ENCODE measurements at regions not wholly inside any gene's neighbourhood (a gene's known extent, or its start where the extent isn't known, plus 50 kb on each side); places are given as distances from the start of the nearest gene placed in this dataset.

GRCh38 chr21:24093032-24093431 lies 1514.2 kb downstream of the MRPL39 start:
- peaks cover 86% of the 10 kb centered on the region for H3K9me3 Mint-ChIP-seq
- H3K4me1 Mint-ChIP-seq: no peaks in the 10 kb centered on the region
- no peak for TF ChIP-seq JUNB (IDR thresholded peaks at IDR 0.05; ENCODE audit: unreplicated experiment)
- TF ChIP-seq CREB1 (CRISPR knock-in tag; IDR thresholded peaks at IDR 0.05; ENCODE audit: low read depth): no peak
- no peak for TF ChIP-seq ZNF114 (CRISPR knock-in tag; IDR thresholded peaks at IDR 0.05)
- TF ChIP-seq EZH2 (IDR thresholded peaks at IDR 0.05; ENCODE audit: low read depth, unreplicated experiment): no peak
- TF ChIP-seq, protein P1, sequence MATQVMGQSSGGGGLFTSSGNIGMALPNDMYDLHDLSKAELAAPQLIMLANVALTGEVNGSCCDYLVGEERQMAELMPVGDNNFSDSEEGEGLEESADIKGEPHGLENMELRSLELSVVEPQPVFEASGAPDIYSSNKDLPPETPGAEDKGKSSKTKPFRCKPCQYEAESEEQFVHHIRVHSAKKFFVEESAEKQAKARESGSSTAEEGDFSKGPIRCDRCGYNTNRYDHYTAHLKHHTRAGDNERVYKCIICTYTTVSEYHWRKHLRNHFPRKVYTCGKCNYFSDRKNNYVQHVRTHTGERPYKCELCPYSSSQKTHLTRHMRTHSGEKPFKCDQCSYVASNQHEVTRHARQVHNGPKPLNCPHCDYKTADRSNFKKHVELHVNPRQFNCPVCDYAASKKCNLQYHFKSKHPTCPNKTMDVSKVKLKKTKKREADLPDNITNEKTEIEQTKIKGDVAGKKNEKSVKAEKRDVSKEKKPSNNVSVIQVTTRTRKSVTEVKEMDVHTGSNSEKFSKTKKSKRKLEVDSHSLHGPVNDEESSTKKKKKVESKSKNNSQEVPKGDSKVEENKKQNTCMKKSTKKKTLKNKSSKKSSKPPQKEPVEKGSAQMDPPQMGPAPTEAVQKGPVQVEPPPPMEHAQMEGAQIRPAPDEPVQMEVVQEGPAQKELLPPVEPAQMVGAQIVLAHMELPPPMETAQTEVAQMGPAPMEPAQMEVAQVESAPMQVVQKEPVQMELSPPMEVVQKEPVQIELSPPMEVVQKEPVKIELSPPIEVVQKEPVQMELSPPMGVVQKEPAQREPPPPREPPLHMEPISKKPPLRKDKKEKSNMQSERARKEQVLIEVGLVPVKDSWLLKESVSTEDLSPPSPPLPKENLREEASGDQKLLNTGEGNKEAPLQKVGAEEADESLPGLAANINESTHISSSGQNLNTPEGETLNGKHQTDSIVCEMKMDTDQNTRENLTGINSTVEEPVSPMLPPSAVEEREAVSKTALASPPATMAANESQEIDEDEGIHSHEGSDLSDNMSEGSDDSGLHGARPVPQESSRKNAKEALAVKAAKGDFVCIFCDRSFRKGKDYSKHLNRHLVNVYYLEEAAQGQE (IDR thresholded peaks at IDR 0.05; ENCODE audit: unreplicated experiment): no peak
- no peak for TF ChIP-seq ETS1 (IDR thresholded peaks at IDR 0.05)
- no peak for TF ChIP-seq STAT1 (IDR thresholded peaks at IDR 0.05; ENCODE audit: unreplicated experiment)
- TF ChIP-seq ZNF331 (CRISPR knock-in tag; IDR thresholded peaks at IDR 0.05; ENCODE audit: low read depth): no peak
- TF ChIP-seq EZH2phosphoT487 (IDR thresholded peaks at IDR 0.05; ENCODE audit: unreplicated experiment): no peak
- no peak for TF ChIP-seq POLR2AphosphoS5 (IDR thresholded peaks at IDR 0.05; ENCODE audit: low read depth)
- no peak for TF ChIP-seq NANOG (IDR thresholded peaks at IDR 0.05; ENCODE audit: borderline replicate concordance)
- TF ChIP-seq, protein P2, sequence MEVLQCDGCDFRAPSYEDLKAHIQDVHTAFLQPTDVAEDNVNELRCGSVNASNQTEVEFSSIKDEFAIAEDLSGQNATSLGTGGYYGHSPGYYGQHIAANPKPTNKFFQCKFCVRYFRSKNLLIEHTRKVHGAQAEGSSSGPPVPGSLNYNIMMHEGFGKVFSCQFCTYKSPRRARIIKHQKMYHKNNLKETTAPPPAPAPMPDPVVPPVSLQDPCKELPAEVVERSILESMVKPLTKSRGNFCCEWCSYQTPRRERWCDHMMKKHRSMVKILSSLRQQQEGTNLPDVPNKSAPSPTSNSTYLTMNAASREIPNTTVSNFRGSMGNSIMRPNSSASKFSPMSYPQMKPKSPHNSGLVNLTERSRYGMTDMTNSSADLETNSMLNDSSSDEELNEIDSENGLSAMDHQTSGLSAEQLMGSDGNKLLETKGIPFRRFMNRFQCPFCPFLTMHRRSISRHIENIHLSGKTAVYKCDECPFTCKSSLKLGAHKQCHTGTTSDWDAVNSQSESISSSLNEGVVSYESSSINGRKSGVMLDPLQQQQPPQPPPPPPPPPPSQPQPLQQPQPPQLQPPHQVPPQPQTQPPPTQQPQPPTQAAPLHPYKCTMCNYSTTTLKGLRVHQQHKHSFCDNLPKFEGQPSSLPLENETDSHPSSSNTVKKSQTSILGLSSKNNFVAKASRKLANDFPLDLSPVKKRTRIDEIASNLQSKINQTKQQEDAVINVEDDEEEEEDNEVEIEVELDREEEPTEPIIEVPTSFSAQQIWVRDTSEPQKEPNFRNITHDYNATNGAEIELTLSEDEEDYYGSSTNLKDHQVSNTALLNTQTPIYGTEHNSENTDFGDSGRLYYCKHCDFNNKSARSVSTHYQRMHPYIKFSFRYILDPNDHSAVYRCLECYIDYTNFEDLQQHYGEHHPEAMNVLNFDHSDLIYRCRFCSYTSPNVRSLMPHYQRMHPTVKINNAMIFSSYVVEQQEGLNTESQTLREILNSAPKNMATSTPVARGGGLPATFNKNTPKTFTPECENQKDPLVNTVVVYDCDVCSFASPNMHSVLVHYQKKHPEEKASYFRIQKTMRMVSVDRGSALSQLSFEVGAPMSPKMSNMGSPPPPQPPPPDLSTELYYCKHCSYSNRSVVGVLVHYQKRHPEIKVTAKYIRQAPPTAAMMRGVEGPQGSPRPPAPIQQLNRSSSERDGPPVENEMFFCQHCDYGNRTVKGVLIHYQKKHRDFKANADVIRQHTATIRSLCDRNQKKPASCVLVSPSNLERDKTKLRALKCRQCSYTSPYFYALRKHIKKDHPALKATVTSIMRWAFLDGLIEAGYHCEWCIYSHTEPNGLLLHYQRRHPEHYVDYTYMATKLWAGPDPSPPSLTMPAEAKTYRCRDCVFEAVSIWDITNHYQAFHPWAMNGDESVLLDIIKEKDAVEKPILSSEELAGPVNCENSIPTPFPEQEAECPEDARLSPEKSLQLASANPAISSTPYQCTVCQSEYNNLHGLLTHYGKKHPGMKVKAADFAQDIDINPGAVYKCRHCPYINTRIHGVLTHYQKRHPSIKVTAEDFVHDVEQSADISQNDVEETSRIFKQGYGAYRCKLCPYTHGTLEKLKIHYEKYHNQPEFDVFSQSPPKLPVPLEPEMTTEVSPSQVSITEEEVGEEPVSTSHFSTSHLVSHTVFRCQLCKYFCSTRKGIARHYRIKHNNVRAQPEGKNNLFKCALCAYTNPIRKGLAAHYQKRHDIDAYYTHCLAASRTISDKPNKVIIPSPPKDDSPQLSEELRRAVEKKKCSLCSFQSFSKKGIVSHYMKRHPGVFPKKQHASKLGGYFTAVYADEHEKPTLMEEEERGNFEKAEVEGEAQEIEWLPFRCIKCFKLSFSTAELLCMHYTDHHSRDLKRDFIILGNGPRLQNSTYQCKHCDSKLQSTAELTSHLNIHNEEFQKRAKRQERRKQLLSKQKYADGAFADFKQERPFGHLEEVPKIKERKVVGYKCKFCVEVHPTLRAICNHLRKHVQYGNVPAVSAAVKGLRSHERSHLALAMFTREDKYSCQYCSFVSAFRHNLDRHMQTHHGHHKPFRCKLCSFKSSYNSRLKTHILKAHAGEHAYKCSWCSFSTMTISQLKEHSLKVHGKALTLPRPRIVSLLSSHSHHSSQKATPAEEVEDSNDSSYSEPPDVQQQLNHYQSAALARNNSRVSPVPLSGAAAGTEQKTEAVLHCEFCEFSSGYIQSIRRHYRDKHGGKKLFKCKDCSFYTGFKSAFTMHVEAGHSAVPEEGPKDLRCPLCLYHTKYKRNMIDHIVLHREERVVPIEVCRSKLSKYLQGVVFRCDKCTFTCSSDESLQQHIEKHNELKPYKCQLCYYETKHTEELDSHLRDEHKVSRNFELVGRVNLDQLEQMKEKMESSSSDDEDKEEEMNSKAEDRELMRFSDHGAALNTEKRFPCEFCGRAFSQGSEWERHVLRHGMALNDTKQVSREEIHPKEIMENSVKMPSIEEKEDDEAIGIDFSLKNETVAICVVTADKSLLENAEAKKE (CRISPR knock-in tag; IDR thresholded peaks at IDR 0.05): no peak
- no peak for TF ChIP-seq CTCF (conservative IDR thresholded peaks at IDR 0.05; ENCODE audit: low read depth in 2 of 2)
- H3K79me2 ChIP-seq (replicated peaks; ENCODE audit: insufficient read depth): no peaks in the 10 kb centered on the region
- H3K27me3 Mint-ChIP-seq (ENCODE audit: insufficient read depth, low read depth, poor library complexity): no peaks in the 10 kb centered on the region
- no peaks in the 10 kb centered on the region for H3K9me2 ChIP-seq (ENCODE audit: insufficient read depth)
- no peaks in the 10 kb centered on the region for H3K36me3 ChIP-seq (ENCODE audit: insufficient read depth)
- H3K36me3 Mint-ChIP-seq (ENCODE audit: low read depth): peaks cover 10% of the 10 kb centered on the region; the same call in 2 of the 3 replicates
- H3K4me1 ChIP-seq (ENCODE audit: insufficient read depth): no peaks in the 10 kb centered on the region
- H3K4me3 ChIP-seq: no peak overlapping the region
- no peaks in the 10 kb centered on the region for H4K20me1 ChIP-seq (replicated peaks; ENCODE audit: insufficient read depth)
- H3F3A ChIP-seq (replicated peaks; ENCODE audit: low read depth): no peaks in the 10 kb centered on the region
- ATAC-seq (no peak), DNase-seq (ENCODE audit: low spot score) (no peak)
- H3K27ac Mint-ChIP-seq: no peak overlapping the region
- no peak overlapping the region for H3K27ac ChIP-seq (ENCODE audit: low read depth)
- no peak overlapping the region for H3K4me2 ChIP-seq
- no peak overlapping the region for H3K4me3 Mint-ChIP-seq
- no peak overlapping the region for H2AFZ ChIP-seq
- no peaks in the 10 kb centered on the region for H3K27me3 ChIP-seq (ENCODE audit: insufficient read depth)

Measured in GM23338 (cell line).